Esophagus squamous epithelium (tissue), 5 donors: ENCODE measurements at regions not wholly inside any gene's neighbourhood (a gene's known extent, or its start where the extent isn't known, plus 50 kb on each side); places are given as distances from the start of the nearest gene placed in this dataset.

ENCODE experiments used
- DNase-seq: peaks from one replicate; lab custom pipeline; 2025; lab: John Stamatoyannopoulos, UW
- H3K27ac ChIP-seq, 4 donors: fragments of 200-600 bp; sonication (generic); one replicate each; pipeline ENCODE4 v1.5.1; 2016 to 2019; ENCODE audit warnings: mild to moderate bottlenecking in 1 of 4
- H3K27me3 ChIP-seq, 4 donors: fragments of 200-600 bp; sonication (generic); 1 replicate in 3 of 4; 2 replicates in 1 of 4; pipeline versions ENCODE4 v1.5.1 to v1.6.0; 2017 to 2021; ENCODE audit warnings: antibody characterized with exemption in 1 of 4
- H3K36me3 ChIP-seq, 3 donors: fragments of 200-600 bp; sonication (generic); one replicate each; pipeline ENCODE4 v1.5.1; 2016 to 2019
- H3K4me1 ChIP-seq, 3 donors: fragments of 200-600 bp; sonication (generic); one replicate each; pipeline ENCODE4 v1.5.1; 2017 to 2019
- H3K4me3 ChIP-seq, 4 donors: fragments of 200-600 bp; sonication (generic); 1 replicate in 3 of 4; 2 replicates in 1 of 4; pipeline ENCODE4 v1.5.1; 2016 to 2019; ENCODE audit warnings: mild to moderate bottlenecking in 2 of 4, moderate library complexity in 1 of 4
- H3K9me3 ChIP-seq, 3 donors: fragments of 200-600 bp; sonication (generic); one replicate each; pipeline ENCODE4 v1.5.1; 2016 to 2019
- CTCF ChIP-seq, 6 experiments: fragments of 450-650 bp in 4 of 6; fragments of 200-600 bp in 2 of 6; sonication (generic) in 2 of 6; IDR thresholded peaks; one replicate each; pipeline ENCODE4 v1.5.1; 2016 to 2019; ENCODE audit warnings: antibody characterized with exemption in 6 of 6, mild to moderate bottlenecking in 4 of 6, moderate library complexity in 4 of 6
- POLR2A ChIP-seq, 4 donors: fragments of 450-650 bp; IDR thresholded peaks; one replicate each; pipeline ENCODE4 v1.6.1; 2017; ENCODE audit warnings: antibody characterized with exemption in 4 of 4, mild to moderate bottlenecking in 4 of 4, moderate library complexity in 3 of 4
- WGBS, 2 donors: methylation state at CpG; one replicate each; pipeline ENCODE4 v1.1.5; 2018; 5-methylcytosine and 5-hydroxymethylcytosine counted together
- intact Hi-C: fragments of 100-400 bp; cut with DNase I; formaldehyde crosslinking; loops from one replicate; pipeline ENCODE4 v1.15.0; 2022
- donor health status: DM: yes; HTN: yes; CAD: no.

GRCh38 chr1:157404614-157405013 is 147.7 kb downstream of the FCRL5 start:
- TF ChIP-seq POLR2A (IDR thresholded peaks at IDR 0.05) = no peak
- no peak for TF ChIP-seq CTCF (IDR thresholded peaks at IDR 0.05)
- DNase-seq = no peak
- peaks cover 0 to 1% (median 0%) of the 10 kb centered on the region in 4 donors for H3K27me3 ChIP-seq
- intact Hi-C loops = no loop called here
- H3K27ac ChIP-seq = no peak overlapping the region
- H3K4me3 ChIP-seq = no peak overlapping the region
- H3K9me3 ChIP-seq = no peaks in the 10 kb centered on the region
- H3K4me1 ChIP-seq = no peaks in the 10 kb centered on the region
- H3K36me3 ChIP-seq = no peaks in the 10 kb centered on the region

- Histone ChIP-seq H3K9me3 (no peaks in the 10 kb centered on the region), H3K4me3 (no peak overlapping the region), H3K36me3 (no peaks in the 10 kb centered on the region), H3K27me3 (peaks cover 0 to 6% (median 0%) of the 10 kb centered on the region in 4 donors), H3K27ac (no peak overlapping the region), H3K4me1 (no peaks in the 10 kb centered on the region)
- intact Hi-C loops = no loop called here
- DNase-seq = no peak
- TF ChIP-seq POLR2A (IDR thresholded peaks at IDR 0.05) (no peak), CTCF (IDR thresholded peaks at IDR 0.05) (no peak)
- WGBS, 2 donors = 44 to 60% methylated on average over 3 of the region's 3 CpGs
Observed at GRCh38 chr1:157404063-157404501, 148.2 kb downstream of the FCRL5 start.

GRCh38 chr1:157403608-157404007 is 148.7 kb downstream of the FCRL5 start:
- H3K4me3 ChIP-seq = no peak overlapping the region
- H3K27me3 ChIP-seq = peaks cover 0 to 10% (median 0%) of the 10 kb centered on the region in 4 donors
- no peaks in the 10 kb centered on the region for H3K9me3 ChIP-seq
- no peak for TF ChIP-seq POLR2A (IDR thresholded peaks at IDR 0.05)
- TF ChIP-seq CTCF (IDR thresholded peaks at IDR 0.05) = no peak
- H3K27ac ChIP-seq = no peak overlapping the region
- no peaks in the 10 kb centered on the region for H3K4me1 ChIP-seq
- WGBS, 2 donors = 17 to 80% methylated on average over 1 of the region's 1 CpG
- intact Hi-C loops = no loop called here
- no peak for DNase-seq
- no peaks in the 10 kb centered on the region for H3K36me3 ChIP-seq

- H3K27ac ChIP-seq = no peak overlapping the region
Observed at GRCh38 chr1:157403203-157403602, 149.1 kb downstream of the FCRL5 start.

GRCh38 chr1:157400766-157401165 is 151.5 kb downstream of the FCRL5 start:
- Histone ChIP-seq H3K27ac (no peak overlapping the region), H3K9me3 (no peaks in the 10 kb centered on the region), H3K4me3 (no peak overlapping the region), H3K36me3 (no peaks in the 10 kb centered on the region), H3K27me3 (peaks cover 0 to 10% (median 0%) of the 10 kb centered on the region in 4 donors), H3K4me1 (no peaks in the 10 kb centered on the region)
- WGBS, 2 donors = 34 to 37% methylated on average over 4 to 6 of the region's 6 CpGs
- TF ChIP-seq POLR2A (IDR thresholded peaks at IDR 0.05) (no peak), CTCF (IDR thresholded peaks at IDR 0.05) (no peak)
- intact Hi-C loops = no loop called here
- DNase-seq = no peak

More at GRCh38 chr1:157403203-157403602, 149.1 kb downstream of the FCRL5 start:
- no peaks in the 10 kb centered on the region for H3K4me1 ChIP-seq
- TF ChIP-seq CTCF (IDR thresholded peaks at IDR 0.05) = no peak
- TF ChIP-seq POLR2A (IDR thresholded peaks at IDR 0.05) = no peak
- H3K36me3 ChIP-seq = no peaks in the 10 kb centered on the region
- 0 to 30% methylated on average over 1 to 2 of the region's 6 CpGs for WGBS, 2 donors
- H3K4me3 ChIP-seq = no peak overlapping the region
- peaks cover 0 to 10% (median 0%) of the 10 kb centered on the region in 4 donors for H3K27me3 ChIP-seq
- H3K9me3 ChIP-seq = no peaks in the 10 kb centered on the region
- intact Hi-C loops = no loop called here
- no peak for DNase-seq
